H9 (cell line): ENCODE measurements at regions not wholly inside any gene's neighbourhood (a gene's known extent, or its start where the extent isn't known, plus 50 kb on each side); places are given as distances from the start of the nearest gene placed in this dataset.

Experiments used
- DNase-seq: peaks from one replicate; pipeline ENCODE4 v3.0.0-alpha.2; 2017
- H2AFZ ChIP-seq: one replicate; pipeline ENCODE4 v1.6.1; 2013; ENCODE audit warnings: mild to moderate bottlenecking, low read length, control low read depth, moderate library complexity
- H2AK5ac ChIP-seq: 2 replicates; pipeline ENCODE4 v1.6.1; 2013; ENCODE audit warnings: low read length, control low read depth, mixed read lengths; ENCODE audit not compliant: insufficient read length
- H2BK120ac ChIP-seq: one replicate; pipeline ENCODE4 v1.6.1; 2013; ENCODE audit warnings: low read depth, mild to moderate bottlenecking, low read length, control low read depth, inconsistent platforms; ENCODE audit not compliant: poor library complexity, severe bottlenecking
- H2BK12ac ChIP-seq: 2 replicates; pipeline ENCODE4 v1.6.1; 2013; ENCODE audit warnings: low read length, control low read depth, mixed read lengths, low read depth; ENCODE audit not compliant: insufficient read length
- H2BK15ac ChIP-seq: 2 replicates; pipeline ENCODE4 v1.6.1; 2013; ENCODE audit warnings: low read depth, low read length, control low read depth
- H2BK20ac ChIP-seq: one replicate; pipeline ENCODE4 v1.6.1; 2013; ENCODE audit warnings: low read depth, mild to moderate bottlenecking, low read length, control low read depth, inconsistent platforms; ENCODE audit not compliant: poor library complexity, severe bottlenecking
- H2BK5ac ChIP-seq: 2 replicates; pipeline ENCODE4 v1.6.1; 2013; ENCODE audit warnings: low read length, control low read depth, mixed read lengths; ENCODE audit not compliant: insufficient read length
- H3K14ac ChIP-seq: 2 replicates; pipeline ENCODE4 v1.6.1; 2013; ENCODE audit warnings: low read length, control low read depth; ENCODE audit not compliant: insufficient read depth
- H3K18ac ChIP-seq: 2 replicates; pipeline ENCODE4 v1.6.1; 2013; ENCODE audit warnings: low read depth, mild to moderate bottlenecking, mixed read lengths, low read length, control low read depth; ENCODE audit not compliant: insufficient read length
- H3K23ac ChIP-seq: 2 replicates; pipeline ENCODE4 v1.6.1; 2013; ENCODE audit warnings: low read length, control low read depth, mixed read lengths, low read depth; ENCODE audit not compliant: insufficient read length
- H3K23me2 ChIP-seq: 2 replicates; pipeline ENCODE4 v1.6.1; 2013; ENCODE audit warnings: low read depth, mild to moderate bottlenecking, mixed read lengths, low read length, control low read depth; ENCODE audit not compliant: insufficient read length, poor library complexity, severe bottlenecking
- H3K27ac ChIP-seq: 2 replicates; pipeline ENCODE4 v1.5.1; 2013; ENCODE audit warnings: low read length, control low read depth, mixed read lengths, low read depth; ENCODE audit not compliant: insufficient read length
- H3K27me3 ChIP-seq: 2 replicates; pipeline ENCODE4 v1.6.1; 2013; ENCODE audit warnings: low read length, control low read depth, inconsistent platforms; ENCODE audit not compliant: insufficient read depth
- H3K4ac ChIP-seq: 2 replicates; pipeline ENCODE4 v1.6.1; 2013; ENCODE audit warnings: low read depth, mild to moderate bottlenecking, control low read depth, inconsistent platforms, low read length, moderate library complexity
- H3K4me1 ChIP-seq: 2 replicates; pipeline ENCODE4 v1.6.1; 2013; ENCODE audit warnings: low read length, control low read depth, inconsistent platforms; ENCODE audit not compliant: insufficient read depth
- H3K4me2 ChIP-seq: 2 replicates; pipeline ENCODE4 v1.6.1; 2013; ENCODE audit warnings: low read length, control low read depth, mixed read lengths; ENCODE audit not compliant: insufficient read length, insufficient read depth
- H3K56ac ChIP-seq: 2 replicates; pipeline ENCODE4 v1.6.1; 2013; ENCODE audit warnings: low read depth, mild to moderate bottlenecking, mixed read lengths, low read length, control low read depth; ENCODE audit not compliant: insufficient read length
- H3K79me1 ChIP-seq: 2 replicates; pipeline ENCODE4 v1.6.1; 2013; ENCODE audit warnings: low read depth, mild to moderate bottlenecking, moderate library complexity, low read length, control low read depth, inconsistent platforms; ENCODE audit not compliant: insufficient read depth, poor library complexity, severe bottlenecking
- H3K79me2 ChIP-seq: 2 replicates; pipeline ENCODE4 v1.6.1; 2013; ENCODE audit warnings: low read length, control low read depth, inconsistent platforms; ENCODE audit not compliant: insufficient read depth
- H3K9ac ChIP-seq: 2 replicates; pipeline ENCODE4 v1.6.1; 2013; ENCODE audit warnings: low read length, control low read depth, mixed read lengths; ENCODE audit not compliant: insufficient read length; ENCODE audit errors: extremely low read depth
- H3K9me3 ChIP-seq: one replicate; pipeline ENCODE4 v1.6.1; 2013; ENCODE audit warnings: low read depth, low read length, inconsistent platforms; ENCODE audit not compliant: control insufficient read depth
- H3T11ph ChIP-seq: one replicate; pipeline ENCODE4 v1.6.1; 2013; ENCODE audit warnings: mild to moderate bottlenecking, low read length, control low read depth, inconsistent platforms
- H4K20me1 ChIP-seq: one replicate; pipeline ENCODE4 v1.6.1; 2013; ENCODE audit not compliant: control insufficient read depth, insufficient read length, insufficient read depth
- H4K5ac ChIP-seq: 2 replicates; pipeline ENCODE4 v1.6.1; 2013; ENCODE audit warnings: low read depth, mild to moderate bottlenecking, mixed read lengths, low read length, control low read depth; ENCODE audit not compliant: insufficient read length
- H4K8ac ChIP-seq: replicated peaks from 2 replicates; pipeline ENCODE4 v1.6.1; 2013; ENCODE audit warnings: low read length, control low read depth, mixed read lengths, low read depth; ENCODE audit not compliant: insufficient read length
- H4K91ac ChIP-seq: 2 replicates; pipeline ENCODE4 v1.6.1; 2013; ENCODE audit warnings: low read depth, mild to moderate bottlenecking, moderate library complexity, mixed read lengths, low read length, control low read depth; ENCODE audit not compliant: insufficient read length
- H3K27ac Mint-ChIP-seq, 3 experiments: 2 replicates in 2 of 3; 3 replicates in 1 of 3; pipeline ENCODE4 v1.8.0; 2020 to 2021; ENCODE audit warnings: mixed read lengths in 3 of 3, mild to moderate bottlenecking in 1 of 3, moderate library complexity in 1 of 3
- H3K27me3 Mint-ChIP-seq: 2 replicates; pipeline ENCODE4 v1.8.0; 2021; ENCODE audit warnings: low read depth, mild to moderate bottlenecking, moderate library complexity, mixed read lengths
- H3K36me3 Mint-ChIP-seq, 3 experiments: 2 replicates in 2 of 3; 3 replicates in 1 of 3; pipeline ENCODE4 v1.8.0; 2020 to 2021; ENCODE audit warnings: low read depth in 3 of 3, mixed read lengths in 3 of 3; ENCODE audit not compliant: insufficient read depth in 1 of 3
- H3K4me1 Mint-ChIP-seq, 2 experiments: 2 replicates each; pipeline ENCODE4 v1.8.0; 2020; ENCODE audit warnings: mixed read lengths in 2 of 2
- H3K4me3 Mint-ChIP-seq, 2 experiments: 2 replicates in 1 of 2; 3 replicates in 1 of 2; pipeline ENCODE4 v1.8.0; 2020 to 2021; ENCODE audit warnings: mild to moderate bottlenecking in 2 of 2, mixed read lengths in 2 of 2, moderate library complexity in 1 of 2
- H3K9me3 Mint-ChIP-seq, 2 experiments: 2 replicates in 1 of 2; 3 replicates in 1 of 2; pipeline ENCODE4 v1.8.0; 2020; ENCODE audit warnings: mild to moderate bottlenecking in 2 of 2, mixed read lengths in 2 of 2, moderate library complexity in 1 of 2
- CTCF ChIP-seq: fragments of 200-600 bp; sonication (generic); conservative IDR thresholded peaks from 3 replicates; pipeline ENCODE4 v1.8.0; 2021; ENCODE audit warnings: antibody characterized with exemption, mild to moderate bottlenecking

DNA sequence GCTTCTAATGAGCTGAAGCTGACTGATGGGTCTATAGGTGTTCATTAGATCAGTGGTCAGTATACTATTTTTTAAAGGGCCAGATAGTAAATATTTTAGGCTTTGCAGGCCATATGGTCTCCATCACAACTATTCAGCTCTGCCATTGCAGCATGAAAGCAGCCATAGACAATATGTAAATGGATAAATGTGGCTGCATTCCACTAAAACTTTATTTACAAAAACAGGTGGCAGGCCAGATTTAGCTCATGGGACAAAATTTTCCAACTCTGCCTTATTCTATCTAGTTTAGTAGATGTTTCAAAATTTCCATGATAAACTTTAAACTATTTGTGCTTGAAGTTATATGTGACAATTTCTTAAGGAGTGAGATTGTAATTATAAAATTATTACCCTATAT, 339.3 kb downstream of the ABCC12 start:
- Histone ChIP-seq H2BK15ac (no peak overlapping the region), H3T11ph (no peak overlapping the region), H3K9me3 (peaks cover 7% of the 10 kb centered on the region), H2BK12ac (no peak overlapping the region), H3K79me1 (no peaks in the 10 kb centered on the region), H4K5ac (no peak overlapping the region), H2BK120ac (no peak overlapping the region), H2AK5ac (no peak overlapping the region), H2AFZ (no peak overlapping the region), H4K91ac (no peak overlapping the region), H2BK20ac (no peak overlapping the region), H3K9ac (no peak overlapping the region), H3K27ac (no peak overlapping the region), H3K18ac (no peak overlapping the region), H3K4me2 (no peak overlapping the region), H3K14ac (no peak overlapping the region), H3K56ac (no peak overlapping the region), H3K27me3 (no peaks in the 10 kb centered on the region), H3K4ac (no peak overlapping the region), H3K23ac (no peak overlapping the region), H4K20me1 (no peaks in the 10 kb centered on the region), H3K79me2 (no peaks in the 10 kb centered on the region), H4K8ac (no peak overlapping the region), H2BK5ac (no peak overlapping the region), H3K23me2 (no peaks in the 10 kb centered on the region), H3K4me1 (no peaks in the 10 kb centered on the region)
- Mint-ChIP-seq H3K27ac (no peak overlapping the region), H3K27me3 (no peaks in the 10 kb centered on the region; the same call in 1 of the 2 replicates), H3K36me3 (peaks cover 9 to 32% (median 32%) of the 10 kb centered on the region in 3 experiments; a peak in 6 of 7 replicates), H3K4me1 (no peaks in the 10 kb centered on the region), H3K9me3 (peaks cover 39 to 41% of the 10 kb centered on the region in 2 experiments), H3K4me3 (no peak overlapping the region)
- DNase-seq, result no peak
- no peak for TF ChIP-seq CTCF
